CD4-positive, CD25-positive, alpha-beta regulatory T cell (primary cell): ENCODE measurements at regions not wholly inside any gene's neighbourhood (a gene's known extent, or its start where the extent isn't known, plus 50 kb on each side); places are given as distances from the start of the nearest gene placed in this dataset.
"Not testable (repeated sequence)": the region's sequence is repeated elsewhere in the genome, so short reads cannot be mapped to it uniquely, and the experiment has no call there.

Source experiments
- ATAC-seq, 2 donors: fragments of 150-1000 bp; cut with Tn5 transposase; one replicate each; pipeline ENCODE4 v1.10.0; 2021; ENCODE audit warnings: low read depth in 2 of 2, moderate number of reproducible peaks in 2 of 2, moderate library complexity in 1 of 2
- DNase-seq, 3 donors: peaks; one replicate each; pipeline versions ENCODE4 v3.0.0 to v3.0.0-alpha.2; 2012 to 2022; ENCODE audit warnings: mixed read lengths in 1 of 3
- H3K27ac ChIP-seq: one replicate; pipeline ENCODE4 v1.7.0; 2013; ENCODE audit warnings: mild to moderate bottlenecking, low read length; ENCODE audit not compliant: insufficient read depth, poor library complexity, severe bottlenecking
- H3K27me3 ChIP-seq: one replicate; pipeline ENCODE4 v1.7.0; 2013; ENCODE audit warnings: low read length; ENCODE audit not compliant: control insufficient read depth, insufficient read depth
- H3K36me3 ChIP-seq: one replicate; pipeline ENCODE4 v1.7.0; 2013; ENCODE audit warnings: mild to moderate bottlenecking, low read length, moderate library complexity; ENCODE audit not compliant: control insufficient read depth, insufficient read depth
- H3K4me1 ChIP-seq: 2 replicates; pipeline ENCODE4 v1.7.0; 2013; ENCODE audit warnings: mild to moderate bottlenecking, low read length; ENCODE audit not compliant: insufficient read depth, control insufficient read depth, poor library complexity, severe bottlenecking
- H3K4me3 ChIP-seq: one replicate; pipeline ENCODE4 v1.7.0; 2013; ENCODE audit warnings: low read depth, mild to moderate bottlenecking, low read length, moderate library complexity
- H3K9me3 ChIP-seq, 2 experiments: 1 replicate in 1 of 2; 2 replicates in 1 of 2; pipeline ENCODE4 v1.7.0; 2013; ENCODE audit warnings: low read length in 2 of 2, mild to moderate bottlenecking in 1 of 2, moderate library complexity in 1 of 2; ENCODE audit not compliant: control insufficient read depth in 2 of 2
- H3K27ac Mint-ChIP-seq, 3 donors: one replicate each; pipeline ENCODE4 v1.8.0; 2020 to 2022; ENCODE audit warnings: mild to moderate bottlenecking in 3 of 3, mixed read lengths in 3 of 3, moderate library complexity in 2 of 3
- H3K27me3 Mint-ChIP-seq: one replicate; pipeline ENCODE4 v1.8.0; 2022; ENCODE audit warnings: mild to moderate bottlenecking, mixed read lengths
- H3K36me3 Mint-ChIP-seq: one replicate; pipeline ENCODE4 v1.8.0; 2020; ENCODE audit warnings: mixed read lengths
- H3K4me1 Mint-ChIP-seq, 4 donors: one replicate each; pipeline ENCODE4 v1.8.0; 2020 to 2022; ENCODE audit warnings: mixed read lengths in 4 of 4, mild to moderate bottlenecking in 1 of 4
- H3K4me3 Mint-ChIP-seq, 4 donors: one replicate each; pipeline ENCODE4 v1.8.0; 2020 to 2022; ENCODE audit warnings: mild to moderate bottlenecking in 4 of 4, mixed read lengths in 4 of 4, moderate library complexity in 3 of 4
- H3K9me3 Mint-ChIP-seq, 7 donors: one replicate each; pipeline ENCODE4 v1.8.0; 2020 to 2022; ENCODE audit warnings: mixed read lengths in 7 of 7, mild to moderate bottlenecking in 3 of 7, moderate library complexity in 2 of 7

DNA sequence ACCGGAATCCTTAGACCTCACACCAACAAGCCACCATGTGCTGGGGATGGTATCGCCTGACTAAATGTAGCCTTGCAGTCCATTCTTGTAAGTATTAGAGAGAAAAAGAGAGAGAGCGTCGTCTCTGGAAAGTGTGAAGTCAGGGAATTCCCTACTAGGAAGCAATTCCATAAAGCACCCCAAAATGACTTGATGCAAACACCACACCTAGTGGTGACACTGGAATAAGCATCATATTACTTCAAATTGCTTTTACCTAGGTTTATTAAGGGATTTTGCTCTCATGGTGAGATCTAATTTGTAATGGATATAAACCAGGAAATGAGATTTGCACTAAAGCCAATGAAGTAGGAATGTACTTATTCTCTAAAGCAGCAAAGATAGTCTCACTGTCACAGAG is 111.4 kb upstream of the METTL9 start:
- not testable (repeated sequence) for H3K27ac ChIP-seq, H3K9me3 Mint-ChIP-seq, H3K36me3 ChIP-seq, H3K27me3 ChIP-seq, H3K36me3 Mint-ChIP-seq, H3K4me1 Mint-ChIP-seq, H3K9me3 ChIP-seq, ATAC-seq, H3K27ac Mint-ChIP-seq, H3K4me1 ChIP-seq, H3K4me3 Mint-ChIP-seq, H3K27me3 Mint-ChIP-seq, H3K4me3 ChIP-seq, DNase-seq

DNA sequence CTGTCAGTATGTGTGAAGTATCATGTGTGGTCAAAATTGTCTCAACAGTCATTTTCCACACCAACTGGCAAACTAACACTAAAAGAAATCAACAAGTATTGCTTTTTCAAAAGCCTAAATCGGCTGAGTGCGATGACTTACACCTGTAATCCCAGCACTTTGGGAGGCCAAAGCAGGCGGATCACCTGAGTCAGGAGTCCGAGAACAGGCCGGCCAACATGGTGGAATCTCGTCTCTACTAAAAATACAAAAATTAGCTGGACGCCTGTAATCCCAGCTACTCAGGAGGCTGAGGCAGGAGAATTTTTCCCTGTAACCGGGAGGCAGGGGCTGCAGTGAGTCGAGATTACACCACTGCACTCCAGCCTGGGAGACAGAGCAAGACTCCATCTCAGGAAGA is 100.3 kb upstream of the METTL9 start:
- not testable (repeated sequence) for H3K4me3 Mint-ChIP-seq, ATAC-seq, H3K27me3 Mint-ChIP-seq, H3K27me3 ChIP-seq, H3K27ac ChIP-seq, H3K4me1 ChIP-seq, H3K4me3 ChIP-seq, H3K9me3 ChIP-seq, H3K27ac Mint-ChIP-seq, H3K9me3 Mint-ChIP-seq, DNase-seq, H3K36me3 ChIP-seq, H3K36me3 Mint-ChIP-seq
- H3K4me1 Mint-ChIP-seq, result peaks cover 0 to 15% (median 0%) of the 10 kb centered on the region in 4 donors

DNA sequence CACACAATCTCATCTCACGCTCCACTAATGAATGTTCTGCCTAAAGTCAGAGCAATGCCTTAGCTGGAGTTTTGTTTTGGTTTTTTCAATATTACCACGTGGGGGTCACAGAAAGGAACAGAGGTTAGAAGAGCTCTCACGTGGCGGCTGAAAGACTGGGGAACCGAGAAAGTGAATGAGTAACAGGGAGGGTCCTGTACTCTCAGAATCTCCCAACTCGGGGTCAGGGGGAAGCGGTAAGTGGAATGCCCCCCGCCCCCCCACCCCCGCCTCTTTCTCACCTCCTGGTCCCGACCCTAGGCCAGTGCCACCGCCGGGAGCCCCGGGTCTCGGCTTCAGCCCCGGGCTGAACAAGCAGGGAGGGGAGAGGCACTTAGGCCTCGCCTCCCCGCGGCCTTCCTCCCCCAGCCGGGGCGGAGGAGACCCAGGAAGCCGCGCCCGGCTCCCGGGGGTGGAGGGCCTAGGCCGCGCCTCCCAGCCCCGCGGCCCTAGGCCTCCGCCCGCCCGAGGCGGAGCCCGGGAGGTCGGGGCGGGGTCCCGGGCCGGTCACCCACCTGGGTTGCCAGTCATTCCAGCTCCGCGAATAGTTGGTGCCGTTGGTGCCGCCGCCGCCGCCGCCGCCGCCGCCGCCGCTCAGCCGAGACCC is 98.0 kb upstream of the METTL9 start:
- peak; percentile 74 to 83 (median 79) for DNase-seq
- peak; percentile 64 to 68 for ATAC-seq
- Histone ChIP-seq H3K4me3 (peak overlapping the region; percentile 51), H3K27ac (peak overlapping the region; percentile 96)
- not testable (repeated sequence) for H3K27me3 ChIP-seq, H3K9me3 Mint-ChIP-seq, H3K36me3 ChIP-seq, H3K27me3 Mint-ChIP-seq, H3K9me3 ChIP-seq, H3K36me3 Mint-ChIP-seq, H3K4me1 ChIP-seq
- Mint-ChIP-seq H3K4me3 (peak overlapping the region; percentile 91 to 95 (median 94)), H3K27ac (peak overlapping the region; percentile 76 to 93 (median 82)), H3K4me1 (peaks cover 0 to 25% (median 3%) of the 10 kb centered on the region in 4 donors)

DNA sequence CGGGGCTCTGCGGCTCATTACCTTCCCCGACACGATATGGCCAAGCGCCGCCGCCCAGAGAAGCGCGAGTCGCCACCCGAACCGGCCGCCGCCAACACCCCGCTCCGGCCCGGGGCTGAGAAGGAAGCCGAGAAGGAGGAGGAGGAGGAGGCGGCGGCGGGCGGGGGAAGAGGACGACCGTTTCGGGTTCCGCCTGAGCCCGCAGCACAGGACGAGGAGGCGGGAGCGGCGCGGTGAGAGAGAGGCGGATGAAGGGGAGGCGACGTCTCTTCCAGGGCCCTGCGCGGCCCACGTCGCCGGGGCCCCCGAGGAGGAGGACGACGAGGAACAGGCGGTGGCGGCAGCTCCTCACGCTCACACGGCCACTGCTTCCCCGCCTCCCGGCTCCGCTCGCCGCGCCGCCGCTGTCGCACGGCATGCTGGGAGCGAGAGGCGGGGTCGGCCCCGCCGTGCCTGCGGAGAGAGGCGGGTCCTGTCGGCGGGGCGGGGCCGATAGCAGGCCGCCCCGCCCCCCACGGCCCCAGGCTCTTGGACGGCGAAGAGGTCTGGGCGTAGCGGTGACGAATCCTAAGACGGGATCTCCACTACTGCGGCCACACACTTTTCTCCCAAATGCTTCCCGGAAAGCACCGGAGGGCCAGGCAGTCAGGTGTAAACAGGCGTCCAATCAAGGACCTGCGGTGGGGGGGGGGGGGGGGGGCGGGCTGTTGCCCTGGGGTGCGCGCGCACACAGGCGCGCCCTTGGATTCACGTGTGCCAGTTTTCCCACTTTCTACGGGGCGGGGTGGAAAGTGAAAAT is 97.3 kb upstream of the METTL9 start:
- Mint-ChIP-seq H3K27ac (peak overlapping the region; percentile 76 to 93 (median 82)), H3K4me3 (peak overlapping the region; percentile 88 to 95 (median 93)), H3K9me3 (no peaks in the 10 kb centered on the region), H3K27me3 (no peaks in the 10 kb centered on the region), H3K4me1 (peaks cover 4 to 33% (median 8%) of the 10 kb centered on the region in 4 donors), H3K36me3 (peaks cover 4% of the 10 kb centered on the region)
- Histone ChIP-seq H3K9me3 (no peaks in the 10 kb centered on the region), H3K36me3 (no peaks in the 10 kb centered on the region), H3K27ac (peak overlapping the region; percentile 96), H3K27me3 (no peaks in the 10 kb centered on the region), H3K4me1 (peaks cover 14% of the 10 kb centered on the region), H3K4me3 (peak overlapping the region; percentile 64)
- DNase-seq, result peak; percentile 89 to 95 (median 90)
- ATAC-seq, result peak; percentile 77 to 80

DNA sequence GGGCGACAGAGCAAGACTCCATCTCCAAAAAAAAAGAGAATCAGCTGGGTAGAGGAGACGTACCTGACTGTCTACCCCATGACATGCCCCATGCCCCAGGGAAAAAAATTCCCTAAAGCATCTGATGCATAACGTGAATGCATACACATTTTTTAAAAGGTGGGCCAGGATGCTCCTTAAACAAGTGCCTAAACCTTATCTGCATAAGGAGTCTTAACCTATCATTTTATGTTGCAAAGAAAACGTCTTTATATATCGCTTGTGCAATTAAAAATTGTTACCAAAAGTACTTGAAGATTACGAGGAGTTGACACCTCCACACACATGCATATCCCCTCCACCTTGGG is 95.8 kb upstream of the METTL9 start:
- H3K27ac Mint-ChIP-seq, result peak overlapping the region; percentile 38 to 71 (median 48)
- H3K4me3 Mint-ChIP-seq, result peak overlapping the region; percentile 57 to 95 (median 80)
- H3K4me1 ChIP-seq, result peaks cover 22% of the 10 kb centered on the region
- not testable (repeated sequence) for H3K27ac ChIP-seq, H3K36me3 ChIP-seq, H3K27me3 ChIP-seq, H3K9me3 ChIP-seq, H3K36me3 Mint-ChIP-seq, ATAC-seq, DNase-seq, H3K27me3 Mint-ChIP-seq, H3K4me3 ChIP-seq, H3K9me3 Mint-ChIP-seq
- H3K4me1 Mint-ChIP-seq, result peaks cover 4 to 47% (median 15%) of the 10 kb centered on the region in 4 donors

DNA sequence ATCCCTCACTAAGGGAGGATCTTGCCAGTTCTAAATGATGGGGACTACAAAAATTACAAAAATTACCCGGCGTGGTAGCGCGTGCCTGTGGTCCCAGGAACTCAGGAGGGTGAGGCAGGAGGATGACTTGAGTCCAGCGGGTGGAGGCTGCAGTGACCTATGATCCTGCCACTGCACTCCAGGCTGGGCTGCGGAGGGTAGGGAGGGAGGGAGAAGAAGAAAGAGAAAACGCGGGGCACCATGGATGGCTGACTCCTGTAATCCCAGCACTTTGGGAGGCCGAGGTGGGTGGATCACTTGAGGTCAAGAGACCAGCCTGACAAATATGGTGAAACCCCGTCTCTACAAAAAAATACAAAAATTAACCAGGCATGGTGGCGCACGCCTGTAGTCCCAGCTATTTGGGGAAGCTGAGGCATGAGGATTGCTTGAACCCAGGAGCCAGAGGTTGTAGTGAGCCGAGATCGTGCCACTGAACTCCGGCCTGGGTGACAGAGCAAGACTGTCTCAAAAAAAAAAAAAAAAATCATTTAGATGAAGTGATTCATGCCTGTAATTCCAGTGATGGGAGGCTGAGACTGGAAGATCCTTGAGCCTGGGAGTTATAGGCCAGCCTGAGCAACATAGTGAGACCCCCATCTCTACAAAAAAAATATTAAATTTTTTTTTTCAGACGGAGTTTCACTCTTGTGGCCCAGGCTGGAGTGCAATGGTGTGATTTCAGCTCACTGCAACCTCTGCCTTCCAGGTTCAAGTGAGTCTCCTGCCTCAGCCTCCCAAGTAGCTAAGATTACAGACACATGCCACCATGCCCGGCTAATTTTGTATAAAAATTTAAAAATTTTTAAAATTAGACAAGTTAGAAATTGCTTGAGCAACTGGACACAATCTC is 95.2 kb upstream of the METTL9 start:
- not testable (repeated sequence) for ATAC-seq, H3K36me3 Mint-ChIP-seq

DNA sequence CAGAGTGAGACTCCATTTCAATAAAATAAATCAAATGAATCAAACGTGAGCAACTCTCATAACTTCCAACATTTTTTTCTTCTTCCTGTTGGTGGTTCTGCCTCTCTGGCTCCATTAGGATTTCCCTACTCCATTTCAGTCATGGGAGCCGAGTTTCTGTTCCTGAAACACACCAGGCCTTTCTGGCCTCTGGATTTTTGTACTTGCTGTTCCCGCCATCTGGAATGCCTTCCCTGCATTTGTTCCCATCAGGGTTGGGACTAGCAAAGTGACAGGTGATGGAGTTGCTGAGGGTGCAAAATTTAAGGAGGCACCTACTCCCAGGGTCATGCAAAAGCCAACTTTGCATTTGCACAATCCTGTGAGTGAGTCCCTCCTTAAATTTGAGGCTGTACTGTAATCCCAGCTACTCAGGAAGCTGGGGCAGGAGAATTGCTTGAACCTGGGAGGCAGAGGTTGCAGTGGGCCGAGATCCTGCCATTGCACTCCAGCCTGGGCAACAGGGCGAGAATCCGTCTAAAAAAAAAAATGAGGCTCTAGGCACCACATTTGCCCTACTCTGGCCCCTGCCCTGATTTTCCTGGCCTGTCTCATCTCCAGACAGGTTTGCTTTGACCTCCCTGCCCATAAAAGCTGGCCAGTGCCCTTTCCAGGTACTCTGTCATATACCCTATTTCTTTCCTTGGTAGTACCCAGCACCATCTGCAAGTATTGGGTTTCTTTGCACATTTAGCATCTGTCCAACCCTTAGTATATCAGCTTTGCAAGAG is 93.4 kb upstream of the METTL9 start:
- not testable (repeated sequence) for DNase-seq, H3K4me3 ChIP-seq, ATAC-seq, H3K36me3 Mint-ChIP-seq, H3K9me3 Mint-ChIP-seq, H3K27me3 ChIP-seq, H3K9me3 ChIP-seq, H3K27me3 Mint-ChIP-seq, H3K36me3 ChIP-seq
- Mint-ChIP-seq H3K27ac (peak overlapping the region; percentile 94 to 96 (median 96)), H3K4me1 (peaks cover 4 to 69% (median 27%) of the 10 kb centered on the region in 4 donors), H3K4me3 (peak overlapping the region; percentile 87 to 98 (median 91))
- peak overlapping the region; percentile 14 for H3K27ac ChIP-seq
- peaks cover 24% of the 10 kb centered on the region for H3K4me1 ChIP-seq

More for the DNA sequence above, 95.2 kb upstream of the METTL9 start:
- DNase-seq, H3K27me3 ChIP-seq, H3K9me3 Mint-ChIP-seq, H3K36me3 ChIP-seq, H3K27me3 Mint-ChIP-seq, H3K9me3 ChIP-seq, H3K4me3 ChIP-seq: not testable (repeated sequence)
- H3K4me3 Mint-ChIP-seq, result peak overlapping the region; percentile 57 to 95 (median 80)
- peak overlapping the region; percentile 38 to 71 (median 48) for H3K27ac Mint-ChIP-seq
- Histone ChIP-seq H3K4me1 (peaks cover 22% of the 10 kb centered on the region), H3K27ac (peak overlapping the region; percentile 33)
- peaks cover 4 to 54% (median 19%) of the 10 kb centered on the region in 4 donors for H3K4me1 Mint-ChIP-seq
